ENCODE measurements at regions not wholly inside any gene's neighbourhood (a gene's known extent, or its start where the extent isn't known, plus 50 kb on each side); places are given as distances from the start of the nearest gene placed in this dataset.

- DNase-seq = no peak
- Histone ChIP-seq H3K36me3 (no peaks in the 10 kb centered on the region), H3K9me3 (ENCODE audit: severe bottlenecking) (no peaks in the 10 kb centered on the region), H3K27me3 (ENCODE audit: insufficient read depth, low read depth, severe bottlenecking) (no peaks in the 10 kb centered on the region), H3K4me3 (ENCODE audit: low read depth, low read length) (no peak overlapping the region), H3K27ac (no peak overlapping the region)
- TF ChIP-seq CTCF (IDR thresholded peaks at IDR 0.05; ENCODE audit: low read depth, low read length) = no peak
Measured at GRCh38 chr5:72760259-72760658, 56.2 kb upstream of the TNPO1 start.

- H3K27me3 ChIP-seq (ENCODE audit: insufficient read depth, low read depth, severe bottlenecking) = no peaks in the 10 kb centered on the region
- no peaks in the 10 kb centered on the region for H3K36me3 ChIP-seq
- DNase-seq = no peak
- H3K4me3 ChIP-seq (ENCODE audit: low read depth, low read length) = no peak overlapping the region
- no peaks in the 10 kb centered on the region for H3K9me3 ChIP-seq (ENCODE audit: severe bottlenecking)
- H3K27ac ChIP-seq = no peak overlapping the region
- no peak for TF ChIP-seq CTCF (IDR thresholded peaks at IDR 0.05; ENCODE audit: low read depth, low read length)
Measured at GRCh38 chr5:72752909-72753308, 63.6 kb upstream of the TNPO1 start.

GRCh38 chr5:72749362-72749997, 67.0 kb upstream of the TNPO1 start:
- no peak overlapping the region for H3K4me3 ChIP-seq (ENCODE audit: low read depth, low read length)
- no peaks in the 10 kb centered on the region for H3K27me3 ChIP-seq (ENCODE audit: insufficient read depth, low read depth, severe bottlenecking)
- no peaks in the 10 kb centered on the region for H3K9me3 ChIP-seq (ENCODE audit: severe bottlenecking)
- DNase-seq = peak; percentile 37
- H3K27ac ChIP-seq = no peak overlapping the region
- no peaks in the 10 kb centered on the region for H3K36me3 ChIP-seq
- TF ChIP-seq CTCF (IDR thresholded peaks at IDR 0.05; ENCODE audit: low read depth, low read length) = no peak

- no peak for DNase-seq
Measured at GRCh38 chr5:72747826-72748225, 68.6 kb upstream of the TNPO1 start.

GRCh38 chr5:72746736-72747135, 69.7 kb upstream of the TNPO1 start:
- TF ChIP-seq CTCF (IDR thresholded peaks at IDR 0.05; ENCODE audit: low read depth, low read length) = no peak
- no peak overlapping the region for H3K4me3 ChIP-seq (ENCODE audit: low read depth, low read length)
- no peaks in the 10 kb centered on the region for H3K36me3 ChIP-seq
- no peak for DNase-seq
- H3K27ac ChIP-seq = no peak overlapping the region
- H3K9me3 ChIP-seq (ENCODE audit: severe bottlenecking) = no peaks in the 10 kb centered on the region
- no peaks in the 10 kb centered on the region for H3K27me3 ChIP-seq (ENCODE audit: insufficient read depth, low read depth, severe bottlenecking)

More at GRCh38 chr5:72747826-72748225, 68.6 kb upstream of the TNPO1 start:
- TF ChIP-seq CTCF (IDR thresholded peaks at IDR 0.05; ENCODE audit: low read depth, low read length) = no peak
- Histone ChIP-seq H3K9me3 (ENCODE audit: severe bottlenecking) (no peaks in the 10 kb centered on the region), H3K27ac (no peak overlapping the region), H3K27me3 (ENCODE audit: insufficient read depth, low read depth, severe bottlenecking) (no peaks in the 10 kb centered on the region), H3K36me3 (no peaks in the 10 kb centered on the region), H3K4me3 (ENCODE audit: low read depth, low read length) (no peak overlapping the region)

- Histone ChIP-seq H3K36me3 (no peaks in the 10 kb centered on the region), H3K9me3 (ENCODE audit: severe bottlenecking) (no peaks in the 10 kb centered on the region), H3K27me3 (ENCODE audit: insufficient read depth, low read depth, severe bottlenecking) (no peaks in the 10 kb centered on the region), H3K4me3 (ENCODE audit: low read depth, low read length) (no peak overlapping the region), H3K27ac (no peak overlapping the region)
- DNase-seq = no peak
- TF ChIP-seq CTCF (IDR thresholded peaks at IDR 0.05; ENCODE audit: low read depth, low read length) = no peak
Measured at GRCh38 chr5:72744136-72744535, 72.3 kb upstream of the TNPO1 start.

Measured in WERI-Rb-1 (cell line).